Bronchial epithelial cell (primary cell): ENCODE measurements at regions not wholly inside any gene's neighbourhood (a gene's known extent, or its start where the extent isn't known, plus 50 kb on each side); places are given as distances from the start of the nearest gene placed in this dataset.

Experiments used
- DNase-seq: peaks from one replicate; pipeline ENCODE4 v3.0.0-alpha.2; 2010; ENCODE audit warnings: low read depth
- FAIRE-seq: peaks from 2 replicates; lab custom pipeline; 2011; peaks lifted over from hg19 to GRCh38; lab: Jason Lieb, UNC
- H3K27me3 ChIP-seq: 2 replicates; pipeline ENCODE4 v1.5.1; 2011; ENCODE audit warnings: low read length; ENCODE audit not compliant: control insufficient read depth, insufficient read depth
- H3K36me3 ChIP-seq: 2 replicates; pipeline ENCODE4 v1.5.1; 2011; ENCODE audit warnings: low read length; ENCODE audit not compliant: control insufficient read depth, insufficient read depth
- H3K4me3 ChIP-seq: 2 replicates; pipeline ENCODE4 v1.5.1; 2011; ENCODE audit warnings: mild to moderate bottlenecking, low read depth, low read length, control low read depth
- CTCF ChIP-seq: IDR thresholded peaks from 2 replicates; pipeline ENCODE4 v1.5.1; 2011; ENCODE audit warnings: mild to moderate bottlenecking, moderate library complexity, low read length, control low read depth, inconsistent platforms; ENCODE audit not compliant: insufficient read depth, severe bottlenecking

DNA sequence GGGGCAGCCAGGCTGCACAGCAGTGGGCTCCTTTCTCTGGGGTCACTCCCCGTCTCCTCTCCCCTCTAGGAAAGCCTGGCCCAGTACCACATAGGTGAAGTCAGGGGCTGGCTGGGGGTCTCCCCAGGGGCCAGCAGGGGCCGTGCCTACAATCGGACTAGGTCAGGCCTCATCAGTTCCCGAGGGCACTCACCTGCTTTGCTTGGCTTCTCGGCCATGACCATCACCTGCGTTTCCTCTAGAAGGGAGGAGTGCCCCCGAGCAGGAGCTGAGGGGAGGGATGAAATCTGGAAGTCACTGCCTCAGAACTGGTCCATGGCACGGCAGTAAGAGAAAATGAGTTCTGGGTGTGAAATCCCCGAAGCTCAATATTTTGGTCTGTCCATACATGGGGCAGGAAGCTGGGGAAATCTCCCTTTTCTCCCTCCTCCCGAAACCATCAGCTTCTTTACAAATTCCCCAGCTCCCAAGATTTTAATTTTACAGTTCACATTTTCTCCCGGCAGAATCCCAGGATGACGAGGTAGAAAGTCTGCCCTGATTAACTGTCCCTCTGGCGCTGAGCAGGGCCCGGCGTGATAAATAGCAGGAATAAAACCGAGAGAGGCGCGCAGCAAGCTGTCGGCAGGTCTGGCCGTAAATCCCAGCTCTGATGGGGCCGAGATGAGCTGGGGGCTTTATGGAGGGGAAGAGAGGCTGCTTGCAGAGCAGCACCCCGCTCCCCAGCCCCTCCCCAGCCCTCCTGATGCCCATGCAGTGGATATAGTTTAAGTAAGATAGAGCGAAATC is 172.1 kb downstream of the RBFOX3 start:
- FAIRE-seq = no peak
- no peak for TF ChIP-seq CTCF
- H3K27me3 ChIP-seq = no peaks in the 10 kb centered on the region
- no peak for DNase-seq
- H3K36me3 ChIP-seq = no peaks in the 10 kb centered on the region
- H3K4me3 ChIP-seq = no peak overlapping the region

DNA sequence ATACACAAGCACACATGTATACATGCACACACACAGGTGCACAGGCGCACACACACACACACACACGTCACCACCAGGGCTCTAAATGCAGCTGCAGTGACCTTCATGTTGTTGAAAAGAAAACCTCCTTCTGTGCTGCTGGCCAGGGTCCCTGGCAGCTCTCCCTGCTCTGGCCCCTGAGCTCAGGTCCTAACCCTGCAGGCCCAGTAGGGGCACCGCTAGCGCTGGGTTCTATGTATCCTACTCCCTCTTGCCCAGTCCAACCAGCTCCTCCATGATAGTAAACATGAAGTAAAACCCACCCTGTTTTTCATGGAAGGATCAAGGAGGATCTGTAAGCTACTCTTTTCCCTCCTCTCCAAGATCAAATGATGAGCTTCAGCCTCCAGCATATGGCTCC is 172.8 kb downstream of the RBFOX3 start:
- FAIRE-seq (no peak), DNase-seq (no peak)
- H3K36me3 ChIP-seq = no peaks in the 10 kb centered on the region
- H3K4me3 ChIP-seq = no peak overlapping the region
- TF ChIP-seq CTCF = no peak
- H3K27me3 ChIP-seq = no peaks in the 10 kb centered on the region

DNA sequence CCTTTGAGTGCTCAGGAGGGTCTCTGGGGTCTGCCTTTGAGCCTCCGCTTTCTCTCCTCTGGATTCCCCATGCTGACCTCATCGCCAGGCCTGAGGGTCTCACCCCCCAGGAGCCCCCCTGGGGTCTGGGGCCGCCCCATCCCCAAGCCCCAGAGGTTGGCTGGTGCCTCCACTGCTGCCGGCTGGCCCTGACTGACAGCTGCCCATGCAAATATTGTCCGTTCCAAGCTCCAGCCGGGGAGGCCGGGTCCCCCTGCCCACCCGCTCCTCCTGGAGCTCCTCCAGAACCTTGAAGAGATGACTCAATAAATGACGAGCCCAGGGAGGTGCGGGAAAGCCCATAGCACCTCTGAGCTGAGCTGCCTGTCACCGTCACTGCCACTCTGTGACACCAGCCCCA is 173.8 kb downstream of the RBFOX3 start:
- H3K36me3 ChIP-seq = no peaks in the 10 kb centered on the region
- H3K4me3 ChIP-seq = no peak overlapping the region
- TF ChIP-seq CTCF = no peak
- FAIRE-seq (no peak), DNase-seq (no peak)
- no peaks in the 10 kb centered on the region for H3K27me3 ChIP-seq

GRCh38 chr17:79435962-79436361 is 174.9 kb downstream of the RBFOX3 start:
- FAIRE-seq = no peak
- TF ChIP-seq CTCF = no peak
- Histone ChIP-seq H3K27me3 (no peaks in the 10 kb centered on the region), H3K36me3 (no peaks in the 10 kb centered on the region), H3K4me3 (no peak overlapping the region)
- DNase-seq = no peak

GRCh38 chr17:79435296-79435695 is 175.6 kb downstream of the RBFOX3 start:
- no peaks in the 10 kb centered on the region for H3K27me3 ChIP-seq
- DNase-seq = no peak
- no peak overlapping the region for H3K4me3 ChIP-seq
- no peak for TF ChIP-seq CTCF
- FAIRE-seq = no peak
- H3K36me3 ChIP-seq = no peaks in the 10 kb centered on the region

DNA sequence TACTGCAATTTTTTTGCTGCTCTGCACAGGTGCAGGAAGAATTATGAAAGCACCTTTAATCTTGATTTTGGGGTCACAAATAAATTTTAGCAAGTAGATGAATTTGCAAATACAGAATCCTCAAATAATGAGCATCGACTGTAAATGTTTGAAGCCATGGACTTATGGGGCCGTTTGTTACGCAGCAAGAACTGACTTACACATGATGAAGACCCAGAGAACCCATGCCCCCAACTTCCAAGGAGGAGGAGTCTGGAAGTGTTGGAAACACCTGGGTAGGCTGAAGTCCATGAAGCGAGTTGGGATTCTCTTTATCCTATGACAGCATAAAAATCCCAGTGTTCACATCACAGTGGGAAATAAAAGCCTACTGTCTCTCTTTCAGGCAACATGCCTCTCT is 176.6 kb downstream of the RBFOX3 start:
- H3K27me3 ChIP-seq = no peaks in the 10 kb centered on the region
- no peak for TF ChIP-seq CTCF
- DNase-seq (no peak), FAIRE-seq (no peak)
- H3K4me3 ChIP-seq = no peak overlapping the region
- H3K36me3 ChIP-seq = no peaks in the 10 kb centered on the region
